SK-N-SH (cell line): ENCODE measurements at regions not wholly inside any gene's neighbourhood (a gene's known extent, or its start where the extent isn't known, plus 50 kb on each side); places are given as distances from the start of the nearest gene placed in this dataset.

ENCODE experiments used
- CTCF ChIA-PET: fragments of 300-600, 350-600 bp; formaldehyde crosslinking; extraction: SDS; loops from one replicate; lab custom pipeline; 2021; lab: Yijun Ruan, JAX
- POLR2A ChIA-PET: fragments of 350-600 bp; sonication (Branson Sonifier 250); formaldehyde crosslinking; extraction: SDS; loops from one replicate; lab custom pipeline; 2020; ENCODE audit warnings: antibody characterized with exemption, inconsistent platforms; lab: Yijun Ruan, JAX
- DNase-seq: peaks from one replicate; pipeline ENCODE4 v3.0.0; 2012
- H2AFZ ChIP-seq: fragments of 200-600 bp; sonication (generic); 2 replicates; pipeline ENCODE4 v1.8.1; 2016; ENCODE audit warnings: antibody characterized with exemption, mild to moderate bottlenecking, low read depth
- H3F3A ChIP-seq: fragments of 200-600 bp; sonication (generic); replicated peaks from 2 replicates; pipeline ENCODE3; 2016; ENCODE audit warnings: antibody characterized with exemption, mild to moderate bottlenecking; ENCODE audit not compliant: insufficient read depth
- H3K27ac ChIP-seq, 2 experiments: fragments of 200-500 bp in 1 of 2; fragments of 200-600 bp in 1 of 2; sonication (Bioruptor generic) in 1 of 2; sonication (generic), shearing (Covaris generic) in 1 of 2; 2 replicates each; pipeline versions ENCODE4 v1.5.1 to v1.6.1; 2014 to 2016; ENCODE audit warnings: low read depth in 2 of 2, inconsistent platforms in 1 of 2, low read length in 1 of 2, mild to moderate bottlenecking in 1 of 2, mixed read lengths in 1 of 2
- H3K27me3 ChIP-seq: fragments of 200-600 bp; sonication (generic), shearing (Covaris generic); 2 replicates; pipeline ENCODE4 v1.6.1; 2016; ENCODE audit warnings: mixed run types; ENCODE audit not compliant: insufficient read depth
- H3K36me3 ChIP-seq, 2 experiments: fragments of 200-500 bp in 1 of 2; fragments of 200-600 bp in 1 of 2; sonication (Bioruptor generic) in 1 of 2; sonication (generic) in 1 of 2; replicated peaks in 1 of 2; 2 replicates each; pipeline versions ENCODE3 to v1.5.1; 2014 to 2016; ENCODE audit warnings: low read length in 1 of 2, mild to moderate bottlenecking in 1 of 2; ENCODE audit not compliant: insufficient read depth in 2 of 2, control insufficient read depth in 1 of 2
- H3K4me1 ChIP-seq, 2 experiments: fragments of 200-500 bp in 1 of 2; fragments of 200-600 bp in 1 of 2; sonication (Bioruptor generic) in 1 of 2; sonication (generic), shearing (Covaris generic) in 1 of 2; 2 replicates each; pipeline versions ENCODE4 v1.5.1 to v1.6.1; 2014 to 2016; ENCODE audit warnings: low read depth in 1 of 2, low read length in 1 of 2, mixed run types in 1 of 2; ENCODE audit not compliant: insufficient read depth in 2 of 2, control insufficient read depth in 1 of 2
- H3K4me2 ChIP-seq: fragments of 200-600 bp; sonication (generic), shearing (Covaris generic); 2 replicates; pipeline ENCODE4 v1.6.1; 2017; ENCODE audit warnings: mixed run types
- H3K4me3 ChIP-seq, 2 experiments: fragments of 200-500 bp in 1 of 2; fragments of 200-600 bp in 1 of 2; sonication (Bioruptor generic) in 1 of 2; sonication (generic), shearing (Covaris generic) in 1 of 2; 2 replicates each; pipeline versions ENCODE4 v1.5.1 to v1.8.1; 2014 to 2016; ENCODE audit warnings: low read depth in 2 of 2, inconsistent platforms in 1 of 2, low read length in 1 of 2, mild to moderate bottlenecking in 1 of 2, mixed read lengths in 1 of 2, moderate library complexity in 1 of 2
- H3K79me2 ChIP-seq: fragments of 200-600 bp; sonication (generic); 2 replicates; pipeline ENCODE4 v1.8.1; 2017; ENCODE audit warnings: mild to moderate bottlenecking; ENCODE audit not compliant: insufficient read depth
- H3K9ac ChIP-seq: fragments of 200-600 bp; sonication (generic); 2 replicates; pipeline ENCODE4 v1.6.1; 2017; ENCODE audit warnings: mixed run types
- H3K9me2 ChIP-seq: fragments of 200-600 bp; sonication (generic); 2 replicates; pipeline ENCODE4 v1.6.1; 2017; ENCODE audit warnings: mixed run types
- H3K9me3 ChIP-seq: fragments of 200-600 bp; sonication (generic); 2 replicates; pipeline ENCODE4 v1.6.1; 2017; ENCODE audit warnings: mixed run types, mild to moderate bottlenecking, moderate library complexity
- H4K20me1 ChIP-seq: fragments of 200-600 bp; sonication (generic); 2 replicates; pipeline ENCODE4 v1.6.1; 2017; ENCODE audit warnings: mild to moderate bottlenecking, mixed run types; ENCODE audit not compliant: insufficient read depth
- GATA2 ChIP-seq: sonication (generic); formaldehyde crosslinking; IDR thresholded peaks from 2 replicates; pipeline ENCODE4 v1.5.0; 2020; ENCODE audit warnings: mild to moderate bottlenecking, missing genetic modification reagents
- MXI1 ChIP-seq: IDR thresholded peaks from 2 replicates; pipeline ENCODE4 v1.6.1; 2012; ENCODE audit warnings: mild to moderate bottlenecking, low read depth, low read length, improper control_type of control experiment
- RAD21 ChIP-seq: IDR thresholded peaks from 2 replicates; pipeline ENCODE4 v1.6.1; 2012; ENCODE audit warnings: mild to moderate bottlenecking, low read length
- REST ChIP-seq: IDR thresholded peaks from 2 replicates; pipeline ENCODE4 v1.6.1; 2012; ENCODE audit warnings: mild to moderate bottlenecking, low read depth, low read length, moderate library complexity
- RXRA ChIP-seq: IDR thresholded peaks from 2 replicates; pipeline ENCODE4 v1.4.0; 2012; ENCODE audit warnings: low read depth, mild to moderate bottlenecking, borderline replicate concordance
- SIN3A ChIP-seq: IDR thresholded peaks from 2 replicates; pipeline ENCODE4 v1.6.1; 2012; ENCODE audit warnings: low read depth, mild to moderate bottlenecking, low read length, moderate library complexity, borderline replicate concordance
- ZBTB33 ChIP-seq: IDR thresholded peaks from 2 replicates; pipeline ENCODE4 v1.4.0; 2012; ENCODE audit warnings: low read depth, borderline replicate concordance
- WGBS: methylation state at CpG from one replicate; pipeline ENCODE4 v1.1.6; 2017; ENCODE audit warnings: low lambda C conversion rate; 5-methylcytosine and 5-hydroxymethylcytosine counted together

DNA sequence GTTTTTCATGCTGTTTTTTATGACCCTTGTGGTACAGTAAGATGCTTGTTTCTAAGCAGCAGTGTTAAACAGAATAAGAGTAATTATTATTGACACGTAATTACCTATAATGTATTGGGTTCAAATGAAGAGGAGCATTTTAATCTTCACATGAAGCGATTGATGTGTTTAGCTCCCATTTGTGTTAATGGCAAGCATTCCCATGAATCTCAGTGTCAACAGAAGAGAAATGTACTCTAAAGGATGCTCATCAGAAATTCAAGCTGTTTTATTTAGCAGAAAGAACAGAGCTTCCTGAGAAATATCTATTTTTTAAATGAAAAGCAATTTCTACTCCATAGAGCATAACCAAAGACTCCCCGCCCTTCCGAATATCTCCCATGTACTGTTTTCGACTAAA lies 341.3 kb upstream of the LINC00305 start (continued):
- no peak for TF ChIP-seq REST

DNA sequence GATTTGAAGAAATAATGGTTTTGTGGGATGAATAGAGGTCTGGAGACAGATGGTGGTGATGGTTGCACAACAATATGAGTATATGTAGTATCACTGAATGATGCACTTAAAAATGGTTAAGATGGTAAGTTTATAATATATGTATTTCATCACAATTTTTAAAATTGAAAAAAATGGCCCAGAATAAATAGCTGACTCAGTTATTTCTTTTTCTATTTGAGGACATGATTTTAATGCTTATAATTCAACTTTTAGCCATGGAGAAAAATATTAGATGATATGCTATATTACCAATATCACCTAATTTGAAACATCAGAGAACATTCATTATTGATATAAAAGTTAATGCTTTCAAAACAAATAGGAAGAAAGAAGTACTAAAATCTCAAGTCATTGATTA lies 339.8 kb upstream of the LINC00305 start:
- Histone ChIP-seq H3K9me2 (no peaks in the 10 kb centered on the region), H3K4me2 (no peak overlapping the region), H3K9me3 (peaks cover 12% of the 10 kb centered on the region), H3K4me1 (no peaks in the 10 kb centered on the region), H3K9ac (no peak overlapping the region), H3F3A (no peaks in the 10 kb centered on the region), H3K27ac (no peak overlapping the region), H3K79me2 (no peaks in the 10 kb centered on the region), H4K20me1 (no peaks in the 10 kb centered on the region), H2AFZ (no peak overlapping the region), H3K4me3 (no peak overlapping the region), H3K27me3 (no peaks in the 10 kb centered on the region), H3K36me3 (no peaks in the 10 kb centered on the region)
- DNase-seq: no peak
- TF ChIP-seq RXRA (no peak), GATA2 (CRISPR knock-in tag) (no peak), ZBTB33 (no peak)
- POLR2A ChIA-PET: no interaction called here
- CTCF ChIA-PET: no interaction called here

GRCh38 chr18:64474773-64475172 lies 325.9 kb upstream of the LINC00305 start:
- H3K27ac ChIP-seq: peak overlapping the region in 1 of 2 experiments; percentile 30; a peak in 2 of 4 replicates
- no peaks in the 10 kb centered on the region for H3K36me3 ChIP-seq
- no peak overlapping the region for H2AFZ ChIP-seq
- TF ChIP-seq SIN3A: no peak
- TF ChIP-seq RAD21: peak; percentile 15; the same call in 1 of the 2 replicates
- TF ChIP-seq MXI1: peak; percentile 99
- no peak overlapping the region for H3K4me2 ChIP-seq
- WGBS: 4% methylated on average over 7 of the region's 7 CpGs
- no peaks in the 10 kb centered on the region for H3K9me3 ChIP-seq
- no peaks in the 10 kb centered on the region for H3F3A ChIP-seq
- CTCF ChIA-PET: no interaction called here
- H3K9ac ChIP-seq: no peak overlapping the region
- no peak overlapping the region for H3K4me3 ChIP-seq
- no peaks in the 10 kb centered on the region for H3K27me3 ChIP-seq
- H3K79me2 ChIP-seq: no peaks in the 10 kb centered on the region
- H3K9me2 ChIP-seq: no peaks in the 10 kb centered on the region
- H4K20me1 ChIP-seq: no peaks in the 10 kb centered on the region
- DNase-seq: peak; percentile 24
- peaks cover 0 to 5% of the 10 kb centered on the region in 2 experiments; a peak in 2 of 4 replicates for H3K4me1 ChIP-seq
- POLR2A ChIA-PET: no interaction called here
